ENCODE measurements at regions not wholly inside any gene's neighbourhood (a gene's known extent, or its start where the extent isn't known, plus 50 kb on each side); places are given as distances from the start of the nearest gene placed in this dataset.
"Not testable (repeated sequence)": the region's sequence is repeated elsewhere in the genome, so short reads cannot be mapped to it uniquely, and the experiment has no call there.

GRCh38 chr9:94033383-94033782 is 50.9 kb upstream of the PTPDC1 start:
- Histone ChIP-seq H3K4me3 (ENCODE audit: low read depth, low read length) (no peak overlapping the region), H3K27me3 (ENCODE audit: control insufficient read depth, insufficient read depth, low read length) (no peaks in the 10 kb centered on the region), H3K27ac (ENCODE audit: insufficient read depth, low read length, poor library complexity, severe bottlenecking) (no peak overlapping the region), H3K9me3 (ENCODE audit: control insufficient read depth in 2 of 2, low read length in 2 of 2) (no peaks in the 10 kb centered on the region), H3K4me1 (ENCODE audit: control insufficient read depth, insufficient read depth, low read length, poor library complexity, severe bottlenecking) (peaks cover 15% of the 10 kb centered on the region), H3K36me3 (ENCODE audit: control insufficient read depth, insufficient read depth, low read length) (no peaks in the 10 kb centered on the region)
- H3K9me3 Mint-ChIP-seq = peaks cover 0 to under 1% (median 0%) of the 10 kb centered on the region in 7 donors
- ATAC-seq (ENCODE audit: low read depth in 2 of 2) (no peak), DNase-seq (no peak)
- H3K4me1 Mint-ChIP-seq = peaks cover 12 to 30% (median 20%) of the 10 kb centered on the region in 4 donors
- no peaks in the 10 kb centered on the region for H3K27me3 Mint-ChIP-seq
- H3K27ac Mint-ChIP-seq = no peak overlapping the region
- H3K36me3 Mint-ChIP-seq = no peaks in the 10 kb centered on the region
- H3K4me3 Mint-ChIP-seq = peak overlapping the region in 2 of 4 donors; percentile 38 to 72

GRCh38 chr9:94031946-94032345 is 52.3 kb upstream of the PTPDC1 start:
- Histone ChIP-seq H3K27me3 (ENCODE audit: control insufficient read depth, insufficient read depth, low read length) (no peaks in the 10 kb centered on the region), H3K9me3 (ENCODE audit: control insufficient read depth in 2 of 2, low read length in 2 of 2) (no peaks in the 10 kb centered on the region), H3K36me3 (ENCODE audit: control insufficient read depth, insufficient read depth, low read length) (no peaks in the 10 kb centered on the region), H3K4me3 (ENCODE audit: low read depth, low read length) (peak overlapping the region; percentile 84), H3K27ac (ENCODE audit: insufficient read depth, low read length, poor library complexity, severe bottlenecking) (no peak overlapping the region), H3K4me1 (ENCODE audit: control insufficient read depth, insufficient read depth, low read length, poor library complexity, severe bottlenecking) (peaks cover 15% of the 10 kb centered on the region)
- no peaks in the 10 kb centered on the region for H3K36me3 Mint-ChIP-seq
- no peak for ATAC-seq (ENCODE audit: low read depth in 2 of 2)
- H3K4me3 Mint-ChIP-seq = peak overlapping the region; percentile 91 to 98 (median 97)
- H3K4me1 Mint-ChIP-seq = peaks cover 12 to 30% (median 20%) of the 10 kb centered on the region in 4 donors
- no peak for DNase-seq
- peaks cover 0 to 3% (median 0%) of the 10 kb centered on the region in 7 donors for H3K9me3 Mint-ChIP-seq
- H3K27ac Mint-ChIP-seq = peak overlapping the region in 1 of 3 donors; percentile 95
- no peaks in the 10 kb centered on the region for H3K27me3 Mint-ChIP-seq

GRCh38 chr9:94031380-94031779 is 52.9 kb upstream of the PTPDC1 start:
- Histone ChIP-seq H3K27me3 (ENCODE audit: control insufficient read depth, insufficient read depth, low read length) (no peaks in the 10 kb centered on the region), H3K4me1 (ENCODE audit: control insufficient read depth, insufficient read depth, low read length, poor library complexity, severe bottlenecking) (peaks cover 15% of the 10 kb centered on the region), H3K4me3 (ENCODE audit: low read depth, low read length) (peak overlapping the region; percentile 84), H3K9me3 (ENCODE audit: control insufficient read depth in 2 of 2, low read length in 2 of 2) (no peaks in the 10 kb centered on the region), H3K27ac (ENCODE audit: insufficient read depth, low read length, poor library complexity, severe bottlenecking) (no peak overlapping the region), H3K36me3 (ENCODE audit: control insufficient read depth, insufficient read depth, low read length) (no peaks in the 10 kb centered on the region)
- Mint-ChIP-seq H3K4me1 (peaks cover 12 to 30% (median 20%) of the 10 kb centered on the region in 4 donors), H3K36me3 (no peaks in the 10 kb centered on the region), H3K27me3 (no peaks in the 10 kb centered on the region), H3K9me3 (peaks cover 0 to 3% (median 0%) of the 10 kb centered on the region in 7 donors), H3K27ac (peak overlapping the region; percentile 64 to 95 (median 79)), H3K4me3 (peak overlapping the region; percentile 91 to 98 (median 97))
- DNase-seq = no peak
- no peak for ATAC-seq (ENCODE audit: low read depth in 2 of 2)

- Histone ChIP-seq H3K4me3 (ENCODE audit: low read depth, low read length) (peak overlapping the region; percentile 84), H3K27me3 (ENCODE audit: control insufficient read depth, insufficient read depth, low read length) (no peaks in the 10 kb centered on the region), H3K4me1 (ENCODE audit: control insufficient read depth, insufficient read depth, low read length, poor library complexity, severe bottlenecking) (peaks cover 15% of the 10 kb centered on the region), H3K36me3 (ENCODE audit: control insufficient read depth, insufficient read depth, low read length) (no peaks in the 10 kb centered on the region), H3K9me3 (ENCODE audit: control insufficient read depth in 2 of 2, low read length in 2 of 2) (no peaks in the 10 kb centered on the region), H3K27ac (ENCODE audit: insufficient read depth, low read length, poor library complexity, severe bottlenecking) (peak overlapping the region; percentile 44)
- Mint-ChIP-seq H3K27ac (peak overlapping the region; percentile 78 to 98 (median 95)), H3K9me3 (peaks cover 0 to 3% (median 0%) of the 10 kb centered on the region in 7 donors), H3K4me3 (peak overlapping the region; percentile 96 to 98 (median 98)), H3K27me3 (no peaks in the 10 kb centered on the region), H3K36me3 (no peaks in the 10 kb centered on the region), H3K4me1 (peaks cover 12 to 30% (median 20%) of the 10 kb centered on the region in 4 donors)
- ATAC-seq (ENCODE audit: low read depth in 2 of 2) (peak; percentile 99), DNase-seq (peak; percentile 73 to 89 (median 81))
Observed at GRCh38 chr9:94030318-94031179, 53.7 kb upstream of the PTPDC1 start.

GRCh38 chr9:94029932-94030317 is 54.3 kb upstream of the PTPDC1 start:
- Mint-ChIP-seq H3K4me3 (peak overlapping the region; percentile 96 to 98 (median 98)), H3K9me3 (peaks cover 0 to 4% (median 1%) of the 10 kb centered on the region in 7 donors), H3K27ac (peak overlapping the region in 2 of 3 donors; percentile 95 to 98), H3K4me1 (peaks cover 11 to 28% (median 18%) of the 10 kb centered on the region in 4 donors), H3K36me3 (no peaks in the 10 kb centered on the region), H3K27me3 (no peaks in the 10 kb centered on the region)
- no peak for DNase-seq
- Histone ChIP-seq H3K4me3 (ENCODE audit: low read depth, low read length) (peak overlapping the region; percentile 74), H3K27me3 (ENCODE audit: control insufficient read depth, insufficient read depth, low read length) (no peaks in the 10 kb centered on the region), H3K36me3 (ENCODE audit: control insufficient read depth, insufficient read depth, low read length) (no peaks in the 10 kb centered on the region), H3K27ac (ENCODE audit: insufficient read depth, low read length, poor library complexity, severe bottlenecking) (peak overlapping the region; percentile 44), H3K9me3 (ENCODE audit: control insufficient read depth in 2 of 2, low read length in 2 of 2) (no peaks in the 10 kb centered on the region), H3K4me1 (ENCODE audit: control insufficient read depth, insufficient read depth, low read length, poor library complexity, severe bottlenecking) (peaks cover 15% of the 10 kb centered on the region)
- no peak for ATAC-seq (ENCODE audit: low read depth in 2 of 2)

GRCh38 chr9:94026816-94027215 is 57.4 kb upstream of the PTPDC1 start:
- Histone ChIP-seq H3K27ac (ENCODE audit: insufficient read depth, low read length, poor library complexity, severe bottlenecking) (no peak overlapping the region), H3K9me3 (ENCODE audit: control insufficient read depth in 2 of 2, low read length in 2 of 2) (no peaks in the 10 kb centered on the region), H3K4me1 (ENCODE audit: control insufficient read depth, insufficient read depth, low read length, poor library complexity, severe bottlenecking) (peaks cover 15% of the 10 kb centered on the region), H3K36me3 (ENCODE audit: control insufficient read depth, insufficient read depth, low read length) (no peaks in the 10 kb centered on the region), H3K27me3 (ENCODE audit: control insufficient read depth, insufficient read depth, low read length) (no peaks in the 10 kb centered on the region), H3K4me3 (ENCODE audit: low read depth, low read length) (no peak overlapping the region)
- Mint-ChIP-seq H3K36me3 (no peaks in the 10 kb centered on the region), H3K4me3 (peak overlapping the region in 1 of 4 donors; percentile 7), H3K4me1 (peaks cover 7 to 21% (median 14%) of the 10 kb centered on the region in 4 donors), H3K27ac (no peak overlapping the region), H3K27me3 (no peaks in the 10 kb centered on the region), H3K9me3 (peaks cover 0 to 11% (median 1%) of the 10 kb centered on the region in 7 donors)
- ATAC-seq (ENCODE audit: low read depth in 2 of 2) (no peak), DNase-seq (no peak)

GRCh38 chr9:94022476-94022875 is 61.8 kb upstream of the PTPDC1 start:
- not testable (repeated sequence) for H3K4me3 Mint-ChIP-seq; H3K27ac ChIP-seq (ENCODE audit: insufficient read depth, low read length, poor library complexity, severe bottlenecking); H3K4me1 Mint-ChIP-seq; H3K4me1 ChIP-seq (ENCODE audit: control insufficient read depth, insufficient read depth, low read length, poor library complexity, severe bottlenecking); ATAC-seq (ENCODE audit: low read depth in 2 of 2); H3K36me3 ChIP-seq (ENCODE audit: control insufficient read depth, insufficient read depth, low read length); H3K27me3 ChIP-seq (ENCODE audit: control insufficient read depth, insufficient read depth, low read length); H3K27ac Mint-ChIP-seq; H3K9me3 ChIP-seq (ENCODE audit: control insufficient read depth in 2 of 2, low read length in 2 of 2); DNase-seq; H3K36me3 Mint-ChIP-seq; H3K27me3 Mint-ChIP-seq; H3K4me3 ChIP-seq (ENCODE audit: low read depth, low read length)
- peaks cover 0 to 14% (median 1%) of the 10 kb centered on the region in 7 donors for H3K9me3 Mint-ChIP-seq

All from CD4-positive, CD25-positive, alpha-beta regulatory T cell (primary cell).